GM12878 (cell line): ENCODE measurements at regions not wholly inside any gene's neighbourhood (a gene's known extent, or its start where the extent isn't known, plus 50 kb on each side); places are given as distances from the start of the nearest gene placed in this dataset.

Experiments
- ATAC-seq: fragments of 200-7000 bp; cut with Tn5 transposase; 3 replicates; pipeline ENCODE4 v1.9.1; 2020; ENCODE audit warnings: mild to moderate bottlenecking, moderate library complexity
- BruUV-seq: library from RNA; stranded (reverse); fragments of 400-500 nt; replicated peaks from 2 replicates; lab custom pipeline; 2021; lab: Mats Ljungman, UMichigan
- CTCF ChIA-PET: fragments of 300-600 bp; sonication (Branson Sonifier 250); formaldehyde crosslinking; extraction: SDS; loops from one replicate; lab custom pipeline; 2021; ENCODE audit warnings: inconsistent platforms; lab: Yijun Ruan, JAX
- POLR2A ChIA-PET: fragments of 350-600 bp; formaldehyde crosslinking; extraction: SDS; loops from one replicate; lab custom pipeline; 2021; ENCODE audit warnings: inconsistent platforms; lab: Charles Lee
- RAD21 ChIA-PET: fragments of 300-600 bp; sonication (Branson Sonifier 250); formaldehyde crosslinking; loops from one replicate; lab custom pipeline; 2023; ENCODE audit warnings: antibody characterized with exemption; ENCODE audit not compliant: unreplicated experiment; lab: Charles Lee
- SMC1A ChIA-PET: fragments of 300-600 bp; sonication (Branson Sonifier 250); formaldehyde crosslinking; loops from one replicate; lab custom pipeline; 2023; ENCODE audit not compliant: unreplicated experiment, uncharacterized antibody; lab: Charles Lee
- DNase-seq: peaks from one replicate; pipeline ENCODE4 v3.0.0-alpha.2; 2011; ENCODE audit warnings: low read depth, low spot score
- FAIRE-seq: peaks from 3 replicates; lab custom pipeline; 2011; peaks lifted over from hg19 to GRCh38; lab: Jason Lieb, UNC
- H2AFZ ChIP-seq: 2 replicates; pipeline ENCODE4 v1.6.0; 2011; ENCODE audit warnings: low read depth, low read length, control low read depth; ENCODE audit not compliant: control insufficient read depth
- H3K27ac ChIP-seq: 2 replicates; pipeline ENCODE4 v1.5.1; 2011; ENCODE audit warnings: control low read depth; ENCODE audit not compliant: control insufficient read depth, insufficient read depth
- H3K27me3 ChIP-seq, 2 experiments: replicated peaks in 1 of 2; 2 replicates each; pipeline versions ENCODE4 v1.6.0 to v1.6.1; 2011; ENCODE audit warnings: low read length in 1 of 2; ENCODE audit not compliant: control insufficient read depth in 2 of 2, insufficient read depth in 2 of 2
- H3K36me3 ChIP-seq, 2 experiments: 2 replicates each; pipeline ENCODE4 v1.5.1; 2011; ENCODE audit warnings: low read length in 1 of 2; ENCODE audit not compliant: control insufficient read depth in 2 of 2, insufficient read depth in 2 of 2
- H3K4me1 ChIP-seq: 2 replicates; pipeline ENCODE4 v1.6.1; 2011; ENCODE audit warnings: mild to moderate bottlenecking, low read length, moderate library complexity, mixed read lengths; ENCODE audit not compliant: control insufficient read depth, insufficient read depth
- H3K4me2 ChIP-seq: 2 replicates; pipeline ENCODE4 v1.6.0; 2011; ENCODE audit warnings: control low read depth; ENCODE audit not compliant: control insufficient read depth, insufficient read depth
- H3K4me3 ChIP-seq: fragments of 200-600 bp; sonication (generic); 2 replicates; pipeline ENCODE4 v1.5.1; 2016
- H3K79me2 ChIP-seq: 2 replicates; pipeline ENCODE4 v1.6.0; 2011; ENCODE audit warnings: low read length; ENCODE audit not compliant: control insufficient read depth, insufficient read depth
- H3K9ac ChIP-seq: 2 replicates; pipeline ENCODE4 v1.8.0; 2011; ENCODE audit warnings: low read length, control low read depth, mixed read lengths; ENCODE audit not compliant: control insufficient read depth, insufficient read depth
- H3K9me3 ChIP-seq: replicated peaks from 3 replicates; pipeline ENCODE4 v1.5.1; 2011; ENCODE audit warnings: mild to moderate bottlenecking, low read length; ENCODE audit not compliant: control insufficient read depth, insufficient read depth
- H4K20me1 ChIP-seq: 2 replicates; pipeline ENCODE4 v1.6.0; 2011; ENCODE audit not compliant: control insufficient read depth, insufficient read depth
- CBX3 ChIP-seq: fragments of 200-600 bp; sonication (generic); IDR thresholded peaks from 2 replicates; pipeline ENCODE4 v1.6.1; 2016; ENCODE audit warnings: low read depth, borderline replicate concordance
- CBX5 ChIP-seq: sonication (generic); IDR thresholded peaks from 2 replicates; pipeline ENCODE4 v1.6.1; 2016; ENCODE audit warnings: low read depth, moderate library complexity, mild to moderate bottlenecking, inconsistent platforms
- CHD2 ChIP-seq: IDR thresholded peaks from 2 replicates; pipeline ENCODE4 v1.6.1; 2011; ENCODE audit warnings: low read depth, low read length, improper control_type of control experiment, borderline replicate concordance
- ETV6 ChIP-seq, 2 experiments: fragments of 450-650 bp in 1 of 2; IDR thresholded peaks in 1 of 2; conservative IDR thresholded peaks in 1 of 2; 2 replicates each; pipeline ENCODE4 v1.6.1; 2014; ENCODE audit warnings: antibody characterized with exemption in 1 of 2, borderline replicate concordance in 1 of 2, low read depth in 1 of 2, mild to moderate bottlenecking in 1 of 2, moderate library complexity in 1 of 2
- HDAC6 ChIP-seq: fragments of 200-600 bp; sonication (generic); IDR thresholded peaks from one replicate; pipeline ENCODE4 v1.8.0; 2017; ENCODE audit warnings: antibody characterized with exemption; ENCODE audit not compliant: unreplicated experiment
- IKZF2 ChIP-seq, 2 experiments: fragments of 450-650 bp; IDR thresholded peaks; 2 replicates each; pipeline ENCODE4 v1.6.1; 2017; ENCODE audit warnings: mild to moderate bottlenecking in 2 of 2, moderate library complexity in 2 of 2
- NRF1 ChIP-seq: conservative IDR thresholded peaks from 2 replicates; pipeline ENCODE4 v1.6.1; 2011; ENCODE audit warnings: mild to moderate bottlenecking, low read depth, low read length, improper control_type of control experiment
- PAX5 ChIP-seq: IDR thresholded peaks from 2 replicates; pipeline ENCODE4 v1.6.1; 2011; ENCODE audit warnings: low read depth, low read length, borderline replicate concordance
- POLR2A ChIP-seq: IDR thresholded peaks from 2 replicates; pipeline ENCODE4 v1.6.1; 2011; ENCODE audit warnings: low read depth, mild to moderate bottlenecking, low read length
- SIX5 ChIP-seq: IDR thresholded peaks from 2 replicates; pipeline ENCODE4 v1.6.1; 2011; ENCODE audit warnings: mild to moderate bottlenecking, low read depth, low read length, moderate library complexity; ENCODE audit not compliant: severe bottlenecking
- SUZ12 ChIP-seq: fragments of 200-600 bp; sonication (generic); IDR thresholded peaks from one replicate; pipeline ENCODE4 v1.6.1; 2018; ENCODE audit warnings: antibody characterized with exemption, mild to moderate bottlenecking; ENCODE audit not compliant: unreplicated experiment
- ZNF384 ChIP-seq: IDR thresholded peaks from 2 replicates; pipeline ENCODE4 v1.6.1; 2012; ENCODE audit warnings: low read depth, mild to moderate bottlenecking, low read length, improper control_type of control experiment, borderline replicate concordance
- in situ Hi-C: fragments of 300-500 bp; cut with MboI; formaldehyde crosslinking; loops from 9 replicates; pipeline ENCODE4 v1.14.3; 2018; ENCODE audit warnings: mixed read lengths
- intact Hi-C: fragments of 100-400 bp; cut with micrococcal nuclease; formaldehyde crosslinking; loops from one replicate; pipeline ENCODE4 v1.14.2; 2022; ENCODE audit not compliant: unreplicated experiment
- TF ChIP-seq, protein P1 (sequence below): IDR thresholded peaks from 2 replicates; pipeline ENCODE4 v1.6.1; 2011; ENCODE audit warnings: low read depth, mild to moderate bottlenecking, low read length, moderate library complexity, borderline replicate concordance; ENCODE audit errors: extremely low read depth
- TF ChIP-seq, protein P2 (sequence below): IDR thresholded peaks from 2 replicates; pipeline ENCODE4 v1.6.1; 2012; ENCODE audit warnings: improper control_type of control experiment, low read depth, low read length; ENCODE audit not compliant: insufficient replicate concordance

DNA sequence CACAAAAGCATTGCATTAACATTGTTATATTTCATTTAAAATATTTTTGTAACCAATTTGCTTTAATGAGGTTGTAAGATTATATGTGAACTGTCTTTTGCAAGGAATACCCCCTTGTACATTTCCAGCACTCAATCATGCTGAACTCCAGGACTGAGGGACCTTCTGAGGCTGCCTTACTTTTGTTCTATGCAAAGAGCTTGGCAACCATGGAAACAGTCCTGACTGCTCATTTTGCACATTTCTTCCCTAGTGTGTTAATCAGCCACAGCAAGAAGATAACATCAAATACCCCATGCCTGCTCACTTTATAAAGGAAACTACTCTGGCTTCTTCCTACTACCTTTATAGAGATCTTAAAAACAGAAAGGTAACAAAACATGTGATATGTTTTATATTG is 355.6 kb upstream of the IZUMO3 start:
- Histone ChIP-seq H3K79me2 (no peaks in the 10 kb centered on the region), H3K4me2 (no peak overlapping the region), H3K36me3 (no peaks in the 10 kb centered on the region), H4K20me1 (no peaks in the 10 kb centered on the region), H3K27me3 (no peaks in the 10 kb centered on the region), H3K4me3 (no peak overlapping the region), H3K9ac (no peak overlapping the region), H3K4me1 (no peaks in the 10 kb centered on the region), H2AFZ (no peak overlapping the region), H3K9me3 (no peaks in the 10 kb centered on the region), H3K27ac (no peak overlapping the region)
- POLR2A ChIA-PET, result no interaction called here
- no TSS peak for BruUV-seq
- RAD21 ChIA-PET, result no interaction called here
- CTCF ChIA-PET, result no interaction called here
- intact Hi-C loops, result no loop called here
- FAIRE-seq (no peak), DNase-seq (no peak), ATAC-seq (no peak)
- SMC1A ChIA-PET, result no interaction called here
- in situ Hi-C loops, result no loop called here
- TF ChIP-seq CHD2, result no peak
- TF ChIP-seq CBX5, result no peak
- TF ChIP-seq PAX5, result no peak
- TF ChIP-seq, protein P1, sequence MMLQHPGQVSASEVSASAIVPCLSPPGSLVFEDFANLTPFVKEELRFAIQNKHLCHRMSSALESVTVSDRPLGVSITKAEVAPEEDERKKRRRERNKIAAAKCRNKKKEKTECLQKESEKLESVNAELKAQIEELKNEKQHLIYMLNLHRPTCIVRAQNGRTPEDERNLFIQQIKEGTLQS, result no peak

DNA sequence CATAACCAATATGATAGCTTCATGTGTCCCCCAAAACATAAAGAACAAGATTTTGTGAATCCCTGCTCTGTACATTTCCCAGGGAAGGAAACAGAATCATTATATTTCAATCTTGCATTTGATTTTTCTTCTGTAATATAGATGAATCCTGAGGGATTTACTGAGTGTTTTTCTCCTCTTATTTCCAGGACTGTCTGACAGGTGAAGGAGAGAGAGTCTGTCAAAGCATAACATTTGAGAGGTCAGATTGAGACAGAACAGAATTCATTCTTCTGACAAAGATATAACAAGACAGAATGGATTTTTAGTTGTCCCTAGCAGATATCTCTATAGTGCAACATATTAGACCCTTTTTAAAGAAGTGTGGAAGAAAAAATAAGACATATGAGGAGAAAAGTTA is 354.5 kb upstream of the IZUMO3 start:
- TF ChIP-seq SUZ12, result no peak
- no peak for TF ChIP-seq ETV6 (conservative IDR thresholded peaks at IDR 0.05 in 1 of 2, IDR thresholded peaks at IDR 0.05 in 1 of 2; ENCODE audit: borderline replicate concordance in 1 of 2, low read depth in 1 of 2)
- TF ChIP-seq NRF1, result no peak
- TF ChIP-seq, protein P2, sequence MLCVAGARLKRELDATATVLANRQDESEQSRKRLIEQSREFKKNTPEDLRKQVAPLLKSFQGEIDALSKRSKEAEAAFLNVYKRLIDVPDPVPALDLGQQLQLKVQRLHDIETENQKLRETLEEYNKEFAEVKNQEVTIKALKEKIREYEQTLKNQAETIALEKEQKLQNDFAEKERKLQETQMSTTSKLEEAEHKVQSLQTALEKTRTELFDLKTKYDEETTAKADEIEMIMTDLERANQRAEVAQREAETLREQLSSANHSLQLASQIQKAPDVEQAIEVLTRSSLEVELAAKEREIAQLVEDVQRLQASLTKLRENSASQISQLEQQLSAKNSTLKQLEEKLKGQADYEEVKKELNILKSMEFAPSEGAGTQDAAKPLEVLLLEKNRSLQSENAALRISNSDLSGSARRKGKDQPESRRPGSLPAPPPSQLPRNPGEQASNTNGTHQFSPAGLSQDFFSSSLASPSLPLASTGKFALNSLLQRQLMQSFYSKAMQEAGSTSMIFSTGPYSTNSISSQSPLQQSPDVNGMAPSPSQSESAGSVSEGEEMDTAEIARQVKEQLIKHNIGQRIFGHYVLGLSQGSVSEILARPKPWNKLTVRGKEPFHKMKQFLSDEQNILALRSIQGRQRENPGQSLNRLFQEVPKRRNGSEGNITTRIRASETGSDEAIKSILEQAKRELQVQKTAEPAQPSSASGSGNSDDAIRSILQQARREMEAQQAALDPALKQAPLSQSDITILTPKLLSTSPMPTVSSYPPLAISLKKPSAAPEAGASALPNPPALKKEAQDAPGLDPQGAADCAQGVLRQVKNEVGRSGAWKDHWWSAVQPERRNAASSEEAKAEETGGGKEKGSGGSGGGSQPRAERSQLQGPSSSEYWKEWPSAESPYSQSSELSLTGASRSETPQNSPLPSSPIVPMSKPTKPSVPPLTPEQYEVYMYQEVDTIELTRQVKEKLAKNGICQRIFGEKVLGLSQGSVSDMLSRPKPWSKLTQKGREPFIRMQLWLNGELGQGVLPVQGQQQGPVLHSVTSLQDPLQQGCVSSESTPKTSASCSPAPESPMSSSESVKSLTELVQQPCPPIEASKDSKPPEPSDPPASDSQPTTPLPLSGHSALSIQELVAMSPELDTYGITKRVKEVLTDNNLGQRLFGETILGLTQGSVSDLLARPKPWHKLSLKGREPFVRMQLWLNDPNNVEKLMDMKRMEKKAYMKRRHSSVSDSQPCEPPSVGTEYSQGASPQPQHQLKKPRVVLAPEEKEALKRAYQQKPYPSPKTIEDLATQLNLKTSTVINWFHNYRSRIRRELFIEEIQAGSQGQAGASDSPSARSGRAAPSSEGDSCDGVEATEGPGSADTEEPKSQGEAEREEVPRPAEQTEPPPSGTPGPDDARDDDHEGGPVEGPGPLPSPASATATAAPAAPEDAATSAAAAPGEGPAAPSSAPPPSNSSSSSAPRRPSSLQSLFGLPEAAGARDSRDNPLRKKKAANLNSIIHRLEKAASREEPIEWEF, result no peak
- TF ChIP-seq ZNF384, result no peak
- TF ChIP-seq SIX5, result no peak
- TF ChIP-seq HDAC6, result no peak
- TF ChIP-seq CBX3, result no peak
- TF ChIP-seq IKZF2 (IDR thresholded peaks at IDR 0.05), result no peak
- TF ChIP-seq POLR2A, result no peak
- FAIRE-seq, result no peak
- ChIA-PET RAD21 (no interaction called here), POLR2A (no interaction called here), CTCF (no interaction called here), SMC1A (interaction anchor here (1.7 kb wide), 1 partner anchor 104 kb away, joined by 3 read pairs; no protein-coding TSS in a partner anchor)
- Histone ChIP-seq H3K79me2 (no peaks in the 10 kb centered on the region), H3K27me3 (no peaks in the 10 kb centered on the region), H3K4me3 (no peak overlapping the region), H3K27ac (no peak overlapping the region), H4K20me1 (no peaks in the 10 kb centered on the region), H3K9me3 (no peaks in the 10 kb centered on the region), H3K9ac (no peak overlapping the region), H3K4me2 (no peak overlapping the region), H3K4me1 (no peaks in the 10 kb centered on the region), H3K36me3 (no peaks in the 10 kb centered on the region), H2AFZ (no peak overlapping the region)
- intact Hi-C loops, result no loop called here
- no peak for DNase-seq
- in situ Hi-C loops, result no loop called here
- BruUV-seq, result no TSS peak
- no peak for ATAC-seq
